T-helper 2 cell treated with Interferon-gamma antibody and Interleukin-4, amounts not matched to agents 5 μg/mL and 100 μg/mL, for 36 hours (primary cell): ENCODE measurements at regions not wholly inside any gene's neighbourhood (a gene's known extent, or its start where the extent isn't known, plus 50 kb on each side); places are given as distances from the start of the nearest gene placed in this dataset.

Experiments
- DNase-seq: peaks from one replicate; pipeline ENCODE4 v3.0.0; 2021; ENCODE audit warnings: low spot score
- H3K27ac Mint-ChIP-seq: one replicate; pipeline ENCODE4 v1.8.0; 2021; ENCODE audit warnings: mild to moderate bottlenecking, mixed read lengths
- H3K27me3 Mint-ChIP-seq: one replicate; pipeline ENCODE4 v1.8.0; 2021; ENCODE audit warnings: low read depth, mixed read lengths
- H3K36me3 Mint-ChIP-seq: one replicate; pipeline ENCODE4 v1.8.0; 2021; ENCODE audit warnings: low read depth, mixed read lengths
- H3K4me1 Mint-ChIP-seq: one replicate; pipeline ENCODE4 v1.8.0; 2021; ENCODE audit warnings: low read depth, mixed read lengths
- H3K4me3 Mint-ChIP-seq: one replicate; pipeline ENCODE4 v1.8.0; 2022; ENCODE audit warnings: mild to moderate bottlenecking, moderate library complexity, mixed read lengths
- H3K9me3 Mint-ChIP-seq: one replicate; pipeline ENCODE4 v1.8.0; 2021; ENCODE audit warnings: mixed read lengths

GRCh38 chr19:29395734-29396414 is 129.9 kb upstream of the VSTM2B start:
- no peak overlapping the region for H3K4me3 Mint-ChIP-seq
- no peak overlapping the region for H3K27ac Mint-ChIP-seq
- H3K9me3 Mint-ChIP-seq = peaks cover 8% of the 10 kb centered on the region
- DNase-seq = no peak
- H3K36me3 Mint-ChIP-seq = no peaks in the 10 kb centered on the region
- no peaks in the 10 kb centered on the region for H3K4me1 Mint-ChIP-seq
- no peaks in the 10 kb centered on the region for H3K27me3 Mint-ChIP-seq

- no peak overlapping the region for H3K4me3 Mint-ChIP-seq
- no peaks in the 10 kb centered on the region for H3K4me1 Mint-ChIP-seq
- H3K27me3 Mint-ChIP-seq = no peaks in the 10 kb centered on the region
- no peak for DNase-seq
- no peaks in the 10 kb centered on the region for H3K36me3 Mint-ChIP-seq
- H3K9me3 Mint-ChIP-seq = no peaks in the 10 kb centered on the region
- no peak overlapping the region for H3K27ac Mint-ChIP-seq
Observed at GRCh38 chr19:29396925-29397324, 128.9 kb upstream of the VSTM2B start.

- H3K27me3 Mint-ChIP-seq = no peaks in the 10 kb centered on the region
- no peaks in the 10 kb centered on the region for H3K9me3 Mint-ChIP-seq
- DNase-seq = no peak
- H3K27ac Mint-ChIP-seq = no peak overlapping the region
- no peak overlapping the region for H3K4me3 Mint-ChIP-seq
- no peaks in the 10 kb centered on the region for H3K4me1 Mint-ChIP-seq
- no peaks in the 10 kb centered on the region for H3K36me3 Mint-ChIP-seq
Observed at GRCh38 chr19:29397748-29398147, 128.0 kb upstream of the VSTM2B start.

GRCh38 chr19:29399804-29400203 is 126.0 kb upstream of the VSTM2B start:
- Mint-ChIP-seq H3K4me3 (no peak overlapping the region), H3K27me3 (peaks cover 3% of the 10 kb centered on the region), H3K36me3 (no peaks in the 10 kb centered on the region), H3K9me3 (no peaks in the 10 kb centered on the region), H3K4me1 (no peaks in the 10 kb centered on the region), H3K27ac (no peak overlapping the region)
- DNase-seq = no peak

GRCh38 chr19:29400917-29401711 is 124.7 kb upstream of the VSTM2B start:
- DNase-seq = no peak
- H3K27ac Mint-ChIP-seq = no peak overlapping the region
- no peaks in the 10 kb centered on the region for H3K36me3 Mint-ChIP-seq
- no peaks in the 10 kb centered on the region for H3K4me1 Mint-ChIP-seq
- peaks cover 3% of the 10 kb centered on the region for H3K27me3 Mint-ChIP-seq
- no peak overlapping the region for H3K4me3 Mint-ChIP-seq
- no peaks in the 10 kb centered on the region for H3K9me3 Mint-ChIP-seq

- Mint-ChIP-seq H3K9me3 (no peaks in the 10 kb centered on the region), H3K27me3 (peaks cover 3% of the 10 kb centered on the region), H3K36me3 (no peaks in the 10 kb centered on the region), H3K4me1 (no peaks in the 10 kb centered on the region), H3K27ac (no peak overlapping the region), H3K4me3 (no peak overlapping the region)
- DNase-seq = no peak
Observed at GRCh38 chr19:29401712-29402421, 123.9 kb upstream of the VSTM2B start.

GRCh38 chr19:29402563-29402962 is 123.2 kb upstream of the VSTM2B start:
- peaks cover 3% of the 10 kb centered on the region for H3K27me3 Mint-ChIP-seq
- H3K4me3 Mint-ChIP-seq = no peak overlapping the region
- no peak overlapping the region for H3K27ac Mint-ChIP-seq
- H3K9me3 Mint-ChIP-seq = no peaks in the 10 kb centered on the region
- no peak for DNase-seq
- no peaks in the 10 kb centered on the region for H3K36me3 Mint-ChIP-seq
- H3K4me1 Mint-ChIP-seq = no peaks in the 10 kb centered on the region

GRCh38 chr19:29404015-29404414 is 121.8 kb upstream of the VSTM2B start:
- Mint-ChIP-seq H3K27me3 (peaks cover 3% of the 10 kb centered on the region), H3K4me3 (no peak overlapping the region), H3K36me3 (no peaks in the 10 kb centered on the region), H3K4me1 (no peaks in the 10 kb centered on the region), H3K9me3 (no peaks in the 10 kb centered on the region), H3K27ac (no peak overlapping the region)
- DNase-seq = no peak

GRCh38 chr19:29404951-29405727 is 120.7 kb upstream of the VSTM2B start:
- DNase-seq = no peak
- Mint-ChIP-seq H3K27ac (no peak overlapping the region), H3K4me1 (no peaks in the 10 kb centered on the region), H3K4me3 (no peak overlapping the region), H3K36me3 (no peaks in the 10 kb centered on the region), H3K27me3 (peaks cover 3% of the 10 kb centered on the region), H3K9me3 (no peaks in the 10 kb centered on the region)

- no peaks in the 10 kb centered on the region for H3K36me3 Mint-ChIP-seq
- no peak for DNase-seq
- H3K9me3 Mint-ChIP-seq = no peaks in the 10 kb centered on the region
- H3K27me3 Mint-ChIP-seq = peaks cover 3% of the 10 kb centered on the region
- H3K27ac Mint-ChIP-seq = no peak overlapping the region
- no peaks in the 10 kb centered on the region for H3K4me1 Mint-ChIP-seq
- no peak overlapping the region for H3K4me3 Mint-ChIP-seq
Observed at GRCh38 chr19:29405728-29405995, 120.1 kb upstream of the VSTM2B start.

GRCh38 chr19:29409076-29409862 is 116.5 kb upstream of the VSTM2B start:
- H3K4me1 Mint-ChIP-seq = no peaks in the 10 kb centered on the region
- DNase-seq = no peak
- no peak overlapping the region for H3K4me3 Mint-ChIP-seq
- peaks cover 2% of the 10 kb centered on the region for H3K27me3 Mint-ChIP-seq
- H3K27ac Mint-ChIP-seq = no peak overlapping the region
- H3K9me3 Mint-ChIP-seq = no peaks in the 10 kb centered on the region
- no peaks in the 10 kb centered on the region for H3K36me3 Mint-ChIP-seq

- Mint-ChIP-seq H3K4me1 (no peaks in the 10 kb centered on the region), H3K27ac (no peak overlapping the region), H3K36me3 (no peaks in the 10 kb centered on the region), H3K27me3 (no peaks in the 10 kb centered on the region), H3K9me3 (no peaks in the 10 kb centered on the region), H3K4me3 (no peak overlapping the region)
- no peak for DNase-seq
Observed at GRCh38 chr19:29410601-29411000, 115.2 kb upstream of the VSTM2B start.

GRCh38 chr19:29411113-29411581 is 114.6 kb upstream of the VSTM2B start:
- DNase-seq = no peak
- Mint-ChIP-seq H3K27ac (no peak overlapping the region), H3K4me3 (no peak overlapping the region), H3K4me1 (no peaks in the 10 kb centered on the region), H3K27me3 (no peaks in the 10 kb centered on the region), H3K36me3 (no peaks in the 10 kb centered on the region), H3K9me3 (no peaks in the 10 kb centered on the region)
